22Rv1 (cell line): ENCODE measurements at regions not wholly inside any gene's neighbourhood (a gene's known extent, or its start where the extent isn't known, plus 50 kb on each side); places are given as distances from the start of the nearest gene placed in this dataset.

Source experiments
- CTCF ChIP-seq: fragments of 450-650 bp; IDR thresholded peaks from 2 replicates; pipeline ENCODE4 v1.5.1; 2017; ENCODE audit warnings: mild to moderate bottlenecking
- ZFX ChIP-seq: fragments of 450-650 bp; IDR thresholded peaks from 2 replicates; pipeline ENCODE4 v1.6.1; 2017; ENCODE audit warnings: antibody characterized with exemption, borderline replicate concordance

GRCh38 chr6:14058029-14058695 is 59.4 kb upstream of the CD83 start:
- TF ChIP-seq CTCF (no peak), ZFX (no peak)
